ENCODE measurements at regions not wholly inside any gene's neighbourhood (a gene's known extent, or its start where the extent isn't known, plus 50 kb on each side); places are given as distances from the start of the nearest gene placed in this dataset.

GRCh38 chr15:47332481-47332880 is 384.8 kb upstream of the SEMA6D start:
- TF ChIP-seq REST (IDR thresholded peaks at IDR 0.05; ENCODE audit: insufficient read depth in 1 of 2, low read depth in 2 of 2, low read length in 2 of 2) (no peak), TAF1 (IDR thresholded peaks at IDR 0.05; ENCODE audit: borderline replicate concordance, insufficient read depth, low read length) (no peak), FOXP2 (optimal IDR thresholded peaks at IDR 0.05; ENCODE audit: borderline replicate concordance, extremely low read depth, extremely low read length, insufficient read depth) (no peak), SIN3A (IDR thresholded peaks at IDR 0.05; ENCODE audit: borderline replicate concordance, insufficient read depth, low read length) (no peak), POLR2AphosphoS5 (IDR thresholded peaks at IDR 0.05; ENCODE audit: low read depth, low read length) (no peak)

- TF ChIP-seq TAF1 (IDR thresholded peaks at IDR 0.05; ENCODE audit: borderline replicate concordance, insufficient read depth, low read length) (no peak), POLR2AphosphoS5 (IDR thresholded peaks at IDR 0.05; ENCODE audit: low read depth, low read length) (no peak), SIN3A (IDR thresholded peaks at IDR 0.05; ENCODE audit: borderline replicate concordance, insufficient read depth, low read length) (no peak), FOXP2 (optimal IDR thresholded peaks at IDR 0.05; ENCODE audit: borderline replicate concordance, extremely low read depth, extremely low read length, insufficient read depth) (no peak)
Observed at GRCh38 chr15:47333734-47334133, 383.6 kb upstream of the SEMA6D start.

GRCh38 chr15:47334805-47335535 is 382.3 kb upstream of the SEMA6D start:
- TF ChIP-seq SIN3A (IDR thresholded peaks at IDR 0.05; ENCODE audit: borderline replicate concordance, insufficient read depth, low read length), result no peak
- no peak for TF ChIP-seq FOXP2 (optimal IDR thresholded peaks at IDR 0.05; ENCODE audit: borderline replicate concordance, extremely low read depth, extremely low read length, insufficient read depth)
- TF ChIP-seq TAF1 (IDR thresholded peaks at IDR 0.05; ENCODE audit: borderline replicate concordance, insufficient read depth, low read length), result no peak
- no peak for TF ChIP-seq POLR2AphosphoS5 (IDR thresholded peaks at IDR 0.05; ENCODE audit: low read depth, low read length)
- no peak for TF ChIP-seq REST (IDR thresholded peaks at IDR 0.05; ENCODE audit: insufficient read depth in 1 of 2, low read depth in 2 of 2, low read length in 2 of 2)

GRCh38 chr15:47337106-47337505 is 380.2 kb upstream of the SEMA6D start:
- TF ChIP-seq FOXP2 (optimal IDR thresholded peaks at IDR 0.05; ENCODE audit: borderline replicate concordance, extremely low read depth, extremely low read length, insufficient read depth) (no peak), REST (IDR thresholded peaks at IDR 0.05; ENCODE audit: insufficient read depth in 1 of 2, low read depth in 2 of 2, low read length in 2 of 2) (no peak), TAF1 (IDR thresholded peaks at IDR 0.05; ENCODE audit: borderline replicate concordance, insufficient read depth, low read length) (no peak), POLR2AphosphoS5 (IDR thresholded peaks at IDR 0.05; ENCODE audit: low read depth, low read length) (no peak), SIN3A (IDR thresholded peaks at IDR 0.05; ENCODE audit: borderline replicate concordance, insufficient read depth, low read length) (no peak)

- TF ChIP-seq POLR2AphosphoS5 (IDR thresholded peaks at IDR 0.05; ENCODE audit: low read depth, low read length) (no peak), TAF1 (IDR thresholded peaks at IDR 0.05; ENCODE audit: borderline replicate concordance, insufficient read depth, low read length) (no peak), SIN3A (IDR thresholded peaks at IDR 0.05; ENCODE audit: borderline replicate concordance, insufficient read depth, low read length) (no peak), FOXP2 (optimal IDR thresholded peaks at IDR 0.05; ENCODE audit: borderline replicate concordance, extremely low read depth, extremely low read length, insufficient read depth) (no peak), REST (IDR thresholded peaks at IDR 0.05; ENCODE audit: insufficient read depth in 1 of 2, low read depth in 2 of 2, low read length in 2 of 2) (no peak)
Observed at GRCh38 chr15:47337836-47338235, 379.5 kb upstream of the SEMA6D start.
